PC-3 (cell line): ENCODE measurements at regions not wholly inside any gene's neighbourhood (a gene's known extent, or its start where the extent isn't known, plus 50 kb on each side); places are given as distances from the start of the nearest gene placed in this dataset.

Source experiments
- CTCF ChIP-seq: fragments of 300-600 bp; sonication (generic); conservative IDR thresholded peaks from 2 replicates; pipeline ENCODE4 v1.5.1; 2017; ENCODE audit warnings: antibody characterized with exemption, low read depth, mild to moderate bottlenecking, low read length
- EZH2 ChIP-seq: fragments of 300-600 bp; sonication (generic); IDR thresholded peaks from one replicate; pipeline ENCODE4 v1.6.1; 2017; ENCODE audit warnings: antibody characterized with exemption, mild to moderate bottlenecking, low read length; ENCODE audit not compliant: unreplicated experiment

GRCh38 chr1:187114792-187115191 lies 286.0 kb downstream of the PLA2G4A start:
- TF ChIP-seq CTCF (no peak), EZH2 (no peak)
